Vagina (tissue), 2 donors: ENCODE measurements at regions not wholly inside any gene's neighbourhood (a gene's known extent, or its start where the extent isn't known, plus 50 kb on each side); places are given as distances from the start of the nearest gene placed in this dataset.
"Not testable (repeated sequence)": the region's sequence is repeated elsewhere in the genome, so short reads cannot be mapped to it uniquely, and the experiment has no call there.

Source experiments
- DNase-seq, 2 donors: peaks; one replicate each; pipeline ENCODE4 v3.0.0-alpha.2; 2017; ENCODE audit errors: extremely low spot score in 2 of 2
- H3K27ac ChIP-seq: fragments of 200-600 bp; sonication (generic); one replicate; pipeline ENCODE4 v1.5.1; 2019
- H3K27me3 ChIP-seq: fragments of 200-600 bp; sonication (generic); one replicate; pipeline ENCODE4 v1.5.1; 2019
- H3K36me3 ChIP-seq, 2 donors: fragments of 200-600 bp; sonication (generic); one replicate each; pipeline ENCODE4 v1.5.1; 2017 to 2019
- H3K4me1 ChIP-seq: fragments of 200-600 bp; sonication (generic); one replicate; pipeline ENCODE4 v1.5.1; 2019
- H3K4me3 ChIP-seq, 2 donors: fragments of 200-600 bp; sonication (generic); 1 replicate in 1 of 2; 2 replicates in 1 of 2; pipeline ENCODE4 v1.5.1; 2016 to 2019
- H3K9me3 ChIP-seq: fragments of 200-600 bp; sonication (generic); one replicate; pipeline ENCODE4 v1.5.1; 2019
- POLR2A ChIP-seq, 2 donors: fragments of 450-650 bp; IDR thresholded peaks; one replicate each; pipeline ENCODE4 v1.6.1; 2017; ENCODE audit warnings: antibody characterized with exemption in 2 of 2, mild to moderate bottlenecking in 2 of 2, moderate library complexity in 2 of 2
- POLR2AphosphoS5 ChIP-seq, 2 donors: sonication (generic); formaldehyde crosslinking; IDR thresholded peaks; one replicate each; pipeline ENCODE4 v1.9.0; 2017; ENCODE audit warnings: antibody characterized with exemption in 2 of 2, mild to moderate bottlenecking in 2 of 2, low read depth in 1 of 2; ENCODE audit not compliant: insufficient read depth in 1 of 2
- intact Hi-C: fragments of 100-400 bp; cut with DNase I; formaldehyde crosslinking; loops from one replicate; pipeline ENCODE4 v1.15.1; 2023
- TF ChIP-seq, protein P1 (sequence below), 3 experiments: fragments of 450-650 bp in 2 of 3; fragments of 200-600 bp in 1 of 3; sonication (generic) in 1 of 3; IDR thresholded peaks; one replicate each; pipeline ENCODE4 v1.5.1; 2017 to 2019; ENCODE audit warnings: antibody characterized with exemption in 3 of 3, mild to moderate bottlenecking in 2 of 3, moderate library complexity in 2 of 3

DNA sequence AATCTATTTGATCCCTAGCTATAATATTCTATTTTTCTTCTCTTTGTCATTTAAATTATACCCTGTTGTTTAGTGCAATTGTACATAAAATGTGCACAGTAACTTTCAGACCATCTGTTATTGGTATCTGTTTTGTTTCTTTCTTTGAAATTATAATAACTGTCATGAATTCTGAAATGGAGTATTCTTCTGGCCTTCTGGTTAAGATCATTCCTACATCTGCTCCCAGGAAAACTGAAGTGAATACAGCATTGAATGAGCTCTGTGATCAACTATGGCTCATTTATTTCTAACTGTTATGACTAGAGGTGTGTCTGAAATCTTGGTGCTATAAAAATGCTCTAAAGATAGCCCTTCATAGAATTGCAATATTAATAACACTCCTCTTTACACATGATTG is 788.4 kb upstream of the TMEFF2 start:
- intact Hi-C loops: no loop called here
- TF ChIP-seq POLR2A (IDR thresholded peaks at IDR 0.05): no peak
- no peak for TF ChIP-seq POLR2AphosphoS5 (IDR thresholded peaks at IDR 0.05; ENCODE audit: insufficient read depth in 1 of 2, low read depth in 1 of 2)
- no peaks in the 10 kb centered on the region for H3K36me3 ChIP-seq
- no peak overlapping the region for H3K4me3 ChIP-seq
- H3K9me3 ChIP-seq: no peaks in the 10 kb centered on the region
- no peaks in the 10 kb centered on the region for H3K27me3 ChIP-seq
- DNase-seq: no peak
- no peaks in the 10 kb centered on the region for H3K4me1 ChIP-seq
- no peak overlapping the region for H3K27ac ChIP-seq

DNA sequence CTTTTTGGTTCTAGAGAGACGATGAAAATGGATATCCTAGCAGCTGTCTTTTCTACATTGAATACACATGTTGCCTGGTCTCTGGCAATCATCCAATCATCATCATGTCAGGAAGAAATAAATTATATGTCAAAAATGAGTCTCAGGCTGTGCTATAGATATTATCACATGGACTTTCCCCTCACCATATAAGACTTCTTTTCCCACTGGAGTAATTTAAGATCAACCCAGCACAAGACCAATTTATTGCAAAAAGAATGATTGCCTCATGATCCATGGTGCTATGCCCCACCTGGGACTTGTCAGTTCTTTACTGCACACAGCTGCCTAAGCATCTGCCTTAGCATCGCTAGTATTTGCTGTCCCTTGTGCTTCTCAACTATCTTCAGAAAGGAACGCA is 783.7 kb upstream of the TMEFF2 start:
- TF ChIP-seq, protein P1, sequence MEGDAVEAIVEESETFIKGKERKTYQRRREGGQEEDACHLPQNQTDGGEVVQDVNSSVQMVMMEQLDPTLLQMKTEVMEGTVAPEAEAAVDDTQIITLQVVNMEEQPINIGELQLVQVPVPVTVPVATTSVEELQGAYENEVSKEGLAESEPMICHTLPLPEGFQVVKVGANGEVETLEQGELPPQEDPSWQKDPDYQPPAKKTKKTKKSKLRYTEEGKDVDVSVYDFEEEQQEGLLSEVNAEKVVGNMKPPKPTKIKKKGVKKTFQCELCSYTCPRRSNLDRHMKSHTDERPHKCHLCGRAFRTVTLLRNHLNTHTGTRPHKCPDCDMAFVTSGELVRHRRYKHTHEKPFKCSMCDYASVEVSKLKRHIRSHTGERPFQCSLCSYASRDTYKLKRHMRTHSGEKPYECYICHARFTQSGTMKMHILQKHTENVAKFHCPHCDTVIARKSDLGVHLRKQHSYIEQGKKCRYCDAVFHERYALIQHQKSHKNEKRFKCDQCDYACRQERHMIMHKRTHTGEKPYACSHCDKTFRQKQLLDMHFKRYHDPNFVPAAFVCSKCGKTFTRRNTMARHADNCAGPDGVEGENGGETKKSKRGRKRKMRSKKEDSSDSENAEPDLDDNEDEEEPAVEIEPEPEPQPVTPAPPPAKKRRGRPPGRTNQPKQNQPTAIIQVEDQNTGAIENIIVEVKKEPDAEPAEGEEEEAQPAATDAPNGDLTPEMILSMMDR (IDR thresholded peaks at IDR 0.05): no peak
- TF ChIP-seq POLR2A (IDR thresholded peaks at IDR 0.05) (no peak), POLR2AphosphoS5 (IDR thresholded peaks at IDR 0.05; ENCODE audit: insufficient read depth in 1 of 2, low read depth in 1 of 2) (no peak)
- Histone ChIP-seq H3K4me3 (no peak overlapping the region), H3K9me3 (no peaks in the 10 kb centered on the region), H3K36me3 (no peaks in the 10 kb centered on the region), H3K4me1 (no peaks in the 10 kb centered on the region), H3K27ac (no peak overlapping the region), H3K27me3 (no peaks in the 10 kb centered on the region)
- no peak for DNase-seq
- intact Hi-C loops: no loop called here

DNA sequence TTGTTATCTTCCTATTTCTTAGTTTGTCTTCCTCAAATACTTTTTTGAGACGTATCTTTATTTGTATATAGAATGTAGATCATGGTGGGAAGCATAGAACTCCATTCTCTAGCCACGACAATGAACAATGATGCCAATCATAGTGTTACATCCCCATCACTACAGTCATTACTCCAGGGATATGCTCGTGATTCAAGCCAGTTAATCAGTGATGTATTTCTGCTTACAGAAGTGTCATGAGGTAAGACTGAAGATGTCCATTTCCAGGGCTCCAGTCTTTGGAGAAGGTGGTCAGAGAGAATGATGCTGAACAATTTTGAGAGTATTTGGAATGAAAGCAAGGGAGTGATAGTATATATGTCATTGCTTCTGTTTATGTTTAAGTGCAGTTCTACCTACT is 777.2 kb upstream of the TMEFF2 start:
- H3K4me1 ChIP-seq: no peaks in the 10 kb centered on the region
- intact Hi-C loops: no loop called here
- H3K27me3 ChIP-seq: no peaks in the 10 kb centered on the region
- TF ChIP-seq POLR2A (IDR thresholded peaks at IDR 0.05) (no peak), POLR2AphosphoS5 (IDR thresholded peaks at IDR 0.05; ENCODE audit: insufficient read depth in 1 of 2, low read depth in 1 of 2) (no peak)
- TF ChIP-seq, protein P1 (IDR thresholded peaks at IDR 0.05): no peak
- H3K9me3 ChIP-seq: no peaks in the 10 kb centered on the region
- DNase-seq: no peak
- H3K4me3 ChIP-seq: no peak overlapping the region
- H3K36me3 ChIP-seq: no peaks in the 10 kb centered on the region
- H3K27ac ChIP-seq: no peak overlapping the region

DNA sequence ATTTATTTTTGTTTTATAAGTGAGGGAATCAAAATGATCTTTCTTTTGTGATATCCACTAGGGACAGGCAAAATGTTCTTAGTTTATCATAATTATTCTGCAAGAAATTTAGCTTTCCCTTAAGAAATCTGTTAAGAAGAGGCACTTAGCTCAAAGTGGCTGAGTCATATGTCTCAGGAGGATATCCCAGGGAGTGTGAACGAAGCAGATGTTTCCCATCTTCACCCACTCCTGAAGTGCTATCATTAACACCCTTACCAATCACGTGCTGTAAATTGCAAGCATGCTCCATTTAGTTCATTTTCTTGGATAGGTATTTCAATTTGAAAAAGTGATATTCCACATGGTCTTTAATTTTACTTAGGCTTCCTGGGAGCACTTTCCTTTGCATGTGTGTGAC is 774.3 kb upstream of the TMEFF2 start:
- TF ChIP-seq POLR2AphosphoS5 (IDR thresholded peaks at IDR 0.05; ENCODE audit: insufficient read depth in 1 of 2, low read depth in 1 of 2) (no peak), POLR2A (IDR thresholded peaks at IDR 0.05) (no peak)
- TF ChIP-seq, protein P1 (IDR thresholded peaks at IDR 0.05): no peak
- intact Hi-C loops: no loop called here
- no peak for DNase-seq
- no peaks in the 10 kb centered on the region for H3K9me3 ChIP-seq
- H3K27me3 ChIP-seq: no peaks in the 10 kb centered on the region
- H3K27ac ChIP-seq: no peak overlapping the region
- H3K4me3 ChIP-seq: no peak overlapping the region
- no peaks in the 10 kb centered on the region for H3K36me3 ChIP-seq
- no peaks in the 10 kb centered on the region for H3K4me1 ChIP-seq

DNA sequence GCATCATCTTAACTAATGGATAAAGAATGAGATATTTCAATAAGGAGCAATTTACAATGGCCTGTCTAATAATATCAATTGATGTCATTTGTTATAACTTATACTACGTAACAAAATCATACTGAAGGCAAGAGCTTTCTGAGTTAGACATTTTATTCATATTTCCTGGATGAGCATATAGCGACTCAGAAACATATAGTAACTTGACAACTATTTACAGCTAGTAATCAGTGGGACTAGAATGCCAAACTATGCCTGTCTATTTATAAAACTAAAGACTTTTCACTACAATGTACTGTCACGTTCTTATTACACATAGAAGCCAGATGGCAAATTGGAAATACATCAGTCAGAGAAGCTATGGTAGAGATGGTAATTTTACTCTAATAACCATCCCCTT is 766.2 kb upstream of the TMEFF2 start:
- intact Hi-C loops: no loop called here
- TF ChIP-seq POLR2AphosphoS5 (IDR thresholded peaks at IDR 0.05; ENCODE audit: insufficient read depth in 1 of 2, low read depth in 1 of 2) (no peak), POLR2A (IDR thresholded peaks at IDR 0.05) (no peak)
- TF ChIP-seq, protein P1 (IDR thresholded peaks at IDR 0.05): no peak
- no peaks in the 10 kb centered on the region for H3K27me3 ChIP-seq

DNA sequence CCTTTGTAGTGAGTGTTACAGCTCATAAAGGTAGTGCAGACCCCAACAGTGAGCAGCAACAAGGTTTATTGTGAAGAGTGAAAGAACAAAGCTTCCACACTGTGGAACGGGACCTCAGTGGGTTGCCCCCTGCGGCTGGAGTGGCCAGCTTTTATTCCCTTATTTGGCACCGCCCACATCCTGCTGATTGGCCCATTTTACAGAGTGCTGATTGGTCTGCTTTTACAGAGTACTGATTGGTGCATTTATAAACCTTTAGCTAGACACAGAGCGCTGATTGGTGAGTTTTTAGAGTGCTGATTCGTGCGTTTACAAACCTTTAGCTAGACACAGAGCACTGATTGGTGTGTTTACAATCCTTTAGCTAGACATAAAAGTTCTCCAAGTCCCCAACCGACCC is 763.9 kb upstream of the TMEFF2 start:
- H3K27me3 ChIP-seq, DNase-seq, H3K9me3 ChIP-seq, H3K4me1 ChIP-seq, intact Hi-C loops, H3K36me3 ChIP-seq, H3K4me3 ChIP-seq, H3K27ac ChIP-seq: not testable (repeated sequence)

More for the DNA sequence above, 766.2 kb upstream of the TMEFF2 start:
- H3K9me3 ChIP-seq: no peaks in the 10 kb centered on the region
- no peak overlapping the region for H3K4me3 ChIP-seq
- H3K27ac ChIP-seq: no peak overlapping the region
- H3K36me3 ChIP-seq: no peaks in the 10 kb centered on the region
- H3K4me1 ChIP-seq: no peaks in the 10 kb centered on the region
- DNase-seq: no peak
